K562 (cell line): ENCODE measurements at regions not wholly inside any gene's neighbourhood (a gene's known extent, or its start where the extent isn't known, plus 50 kb on each side); places are given as distances from the start of the nearest gene placed in this dataset.

ENCODE experiments used
- ATAC-seq: fragments of 200-7000 bp; cut with Tn5 transposase; 3 replicates; pipeline ENCODE4 v1.9.1; 2020; ENCODE audit warnings: moderate library complexity
- BruUV-seq: library from RNA; stranded (reverse); fragments of 400-500 nt; replicated peaks from 2 replicates; lab custom pipeline; 2021; lab: Mats Ljungman, UMichigan
- CTCF ChIA-PET: fragments of 300-600 bp; formaldehyde crosslinking; extraction: SDS; loops from one replicate; lab custom pipeline; 2021; ENCODE audit warnings: low intra/inter-chr PET ratio; lab: Yijun Ruan, JAX
- POLR2A ChIA-PET: fragments of 300-600, 350-650 bp; sonication (Branson Sonifier 250); formaldehyde crosslinking; extraction: SDS; loops from one replicate; lab custom pipeline; 2021; ENCODE audit warnings: antibody characterized with exemption, inconsistent platforms; lab: Yijun Ruan, JAX
- DNase-seq, 4 experiments: peaks; one replicate each; pipeline versions ENCODE4 v3.0.0 to v3.0.0-alpha.2; 2011 to 2018; ENCODE audit warnings: low spot score in 3 of 4, mixed read lengths in 3 of 4; ENCODE audit errors: extremely low read depth in 1 of 4
- FAIRE-seq: peaks from 2 replicates; lab custom pipeline; 2011; peaks lifted over from hg19 to GRCh38; lab: Jason Lieb, UNC
- H2AFZ ChIP-seq: 2 replicates; pipeline ENCODE4 v1.6.0; 2011; ENCODE audit warnings: low read depth, low read length, control low read depth, inconsistent platforms
- H3K27ac ChIP-seq: fragments of 200-600 bp; 3 replicates; pipeline ENCODE4 v1.8.0; 2011; ENCODE audit warnings: low read depth, mild to moderate bottlenecking, control low read depth, inconsistent platforms, low read length, moderate library complexity, mixed read lengths; ENCODE audit errors: extremely low read depth
- H3K27me3 ChIP-seq, 2 experiments: fragments of 300-600 bp in 1 of 2; 2 replicates in 1 of 2; 3 replicates in 1 of 2; pipeline versions ENCODE4 v1.6.0 to v1.8.0; 2011; ENCODE audit warnings: inconsistent platforms in 2 of 2, low read length in 2 of 2, mild to moderate bottlenecking in 1 of 2, mixed read lengths in 1 of 2, moderate library complexity in 1 of 2; ENCODE audit not compliant: control insufficient read depth in 2 of 2, insufficient read depth in 2 of 2
- H3K36me3 ChIP-seq: fragments of 300-600 bp; 3 replicates; pipeline ENCODE4 v1.8.0; 2011; ENCODE audit warnings: mild to moderate bottlenecking, low read length, inconsistent platforms; ENCODE audit not compliant: control insufficient read depth, insufficient read depth
- H3K4me1 ChIP-seq, 2 experiments: fragments of 200-600 bp in 1 of 2; replicated peaks in 1 of 2; 2 replicates in 1 of 2; 3 replicates in 1 of 2; pipeline versions ENCODE4 v1.5.1 to v1.8.0; 2011; ENCODE audit warnings: inconsistent platforms in 2 of 2, low read length in 2 of 2, mild to moderate bottlenecking in 1 of 2, mixed read lengths in 1 of 2, moderate library complexity in 1 of 2; ENCODE audit not compliant: control insufficient read depth in 2 of 2, insufficient read depth in 2 of 2
- H3K4me2 ChIP-seq: 2 replicates; pipeline ENCODE4 v1.6.1; 2011; ENCODE audit warnings: low read length, control low read depth, inconsistent platforms, mixed read lengths; ENCODE audit not compliant: insufficient read depth
- H3K4me3 ChIP-seq: fragments of 200-600 bp; sonication (generic), shearing (Covaris generic); 2 replicates; pipeline ENCODE4 v1.5.1; 2016; ENCODE audit warnings: control low read depth, inconsistent platforms
- H3K79me2 ChIP-seq: fragments of 200-600 bp; 3 replicates; pipeline ENCODE4 v1.8.0; 2011; ENCODE audit warnings: low read length, inconsistent platforms; ENCODE audit not compliant: control insufficient read depth, insufficient read depth
- H3K9ac ChIP-seq, 2 experiments: 2 replicates each; pipeline versions ENCODE4 v1.6.0 to v1.6.1; 2011; ENCODE audit warnings: low read depth in 2 of 2, low read length in 2 of 2, control low read depth in 1 of 2, inconsistent platforms in 1 of 2, mild to moderate bottlenecking in 1 of 2, mixed read lengths in 1 of 2; ENCODE audit not compliant: insufficient read depth in 1 of 2
- H3K9me1 ChIP-seq: one replicate; pipeline ENCODE4 v1.6.0; 2011; ENCODE audit warnings: inconsistent platforms, mild to moderate bottlenecking, low read length, moderate library complexity; ENCODE audit not compliant: control insufficient read depth, insufficient read depth
- H3K9me3 ChIP-seq: replicated peaks from 2 replicates; pipeline ENCODE4 v1.5.1; 2011; ENCODE audit warnings: low read depth, low read length, inconsistent platforms; ENCODE audit not compliant: control insufficient read depth, insufficient read depth
- H4K20me1 ChIP-seq: replicated peaks from 2 replicates; pipeline ENCODE4 v1.6.1; 2011; ENCODE audit warnings: low read length, inconsistent platforms, mixed read lengths; ENCODE audit not compliant: control insufficient read depth, insufficient read depth
- KAT7 ChIP-seq: sonication (generic); formaldehyde crosslinking; IDR thresholded peaks from 2 replicates; pipeline ENCODE4 v1.8.0; 2022; ENCODE audit warnings: missing genetic modification reagents, mild to moderate bottlenecking, borderline replicate concordance
- MCM2 ChIP-seq: fragments of 450-650 bp; IDR thresholded peaks from 2 replicates; pipeline ENCODE4 v1.6.1; 2017; ENCODE audit warnings: low read depth, mild to moderate bottlenecking
- MEF2A ChIP-seq: IDR thresholded peaks from 2 replicates; pipeline ENCODE4 v1.6.1; 2011; ENCODE audit warnings: low read depth, mild to moderate bottlenecking, low read length, moderate library complexity; ENCODE audit not compliant: control insufficient read depth
- POLR2H ChIP-seq: IDR thresholded peaks from 2 replicates; pipeline ENCODE4 v1.6.1; 2016; ENCODE audit warnings: missing genetic modification characterization, low read depth, mild to moderate bottlenecking, control low read depth, missing compliant biosample characterization, moderate library complexity
- SAFB ChIP-seq: fragments of 200-400 bp; formaldehyde crosslinking; IDR thresholded peaks from 2 replicates; pipeline ENCODE4 v1.6.1; 2017; ENCODE audit warnings: low read depth, low read length, borderline replicate concordance
- ZNF408 ChIP-seq: fragments of 250-450 bp; sonication (Bioruptor Pico); IDR thresholded peaks from 2 replicates; pipeline ENCODE4 v1.4.0; 2020; ENCODE audit warnings: low read depth, mild to moderate bottlenecking, moderate library complexity
- ZNF431 ChIP-seq: sonication (generic); formaldehyde crosslinking; IDR thresholded peaks from 2 replicates; pipeline ENCODE4 v1.8.0; 2022; ENCODE audit warnings: mild to moderate bottlenecking, missing genetic modification reagents
- ZNF75A ChIP-seq: fragments of 450-650 bp; formaldehyde crosslinking; IDR thresholded peaks from 2 replicates; pipeline ENCODE4 v1.4.0; 2020; ENCODE audit warnings: mild to moderate bottlenecking
- ZSCAN29 ChIP-seq: fragments of 450-650 bp; IDR thresholded peaks from 2 replicates; pipeline ENCODE4 v1.6.1; 2017
- WGBS: fragments of 100-300 bp; shearing (Covaris generic); methylation state at CpG from one replicate; pipeline ENCODE4 v1.1.6; 2016; ENCODE audit warnings: low coverage, mixed read lengths; ENCODE audit not compliant: insufficient coverage; ENCODE audit errors: missing lambda C conversion rate; 5-methylcytosine and 5-hydroxymethylcytosine counted together
- in situ Hi-C: fragments of 300-500 bp; cut with MboI; formaldehyde crosslinking; loops from 4 replicates; pipeline ENCODE4 v1.15.0; 2018; ENCODE audit warnings: inconsistent platforms, mixed read lengths
- intact Hi-C: fragments of 100-400 bp; cut with micrococcal nuclease; formaldehyde crosslinking; loops from 2 replicates; pipeline ENCODE4 v1.14.2; 2022
- TF ChIP-seq, protein P1 (sequence below): fragments of 450-650 bp; IDR thresholded peaks from 2 replicates; pipeline ENCODE4 v1.6.1; 2018; ENCODE audit not compliant: partially characterized antibody
- TF ChIP-seq, protein P2 (sequence below): IDR thresholded peaks from 2 replicates; pipeline ENCODE4 v1.6.1; 2014; ENCODE audit warnings: antibody characterized with exemption
- TF ChIP-seq, protein P3 (sequence below): sonication (generic); formaldehyde crosslinking; IDR thresholded peaks from 2 replicates; pipeline ENCODE4 v1.8.1; 2023; ENCODE audit warnings: mild to moderate bottlenecking, missing genetic modification reagents
- TF ChIP-seq, protein P4 (sequence below): fragments of 250-450 bp; sonication (Bioruptor Pico); IDR thresholded peaks from 2 replicates; pipeline ENCODE4 v1.8.0; 2021; ENCODE audit warnings: mild to moderate bottlenecking, moderate library complexity
- TF ChIP-seq, protein P5 (sequence below): sonication (generic); formaldehyde crosslinking; IDR thresholded peaks from 2 replicates; pipeline ENCODE4 v1.8.0; 2022; ENCODE audit warnings: missing genetic modification reagents, mild to moderate bottlenecking, moderate library complexity, borderline replicate concordance

DNA sequence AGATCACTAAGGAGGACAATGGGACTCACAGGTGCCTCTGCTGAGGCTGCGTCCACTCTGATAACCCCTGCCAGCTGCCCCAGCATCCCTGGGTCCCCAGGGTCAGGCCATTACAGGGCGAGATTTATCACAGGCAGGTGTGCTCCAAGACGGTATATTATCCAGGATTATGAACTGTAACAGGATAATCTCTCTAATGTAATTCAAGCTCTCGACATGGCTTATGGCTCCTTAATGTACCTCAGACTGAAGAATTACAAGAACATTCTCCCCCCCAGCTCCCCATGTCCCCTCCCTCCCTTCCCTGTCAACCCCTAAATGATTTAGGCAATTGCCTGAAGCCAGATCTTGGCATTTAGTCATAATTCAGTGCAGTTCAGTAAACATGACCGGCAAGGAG, 86.8 kb downstream of the NCR2 start:
- in situ Hi-C loops (no loop called here), intact Hi-C loops (no loop called here)
- Histone ChIP-seq H4K20me1 (peaks cover 9% of the 10 kb centered on the region), H3K4me3 (no peak overlapping the region), H3K27me3 (peaks cover 27 to 56% of the 10 kb centered on the region in 2 experiments), H3K4me1 (no peaks in the 10 kb centered on the region), H3K9ac (no peak overlapping the region), H3K4me2 (no peak overlapping the region), H3K9me1 (no peaks in the 10 kb centered on the region), H3K9me3 (no peaks in the 10 kb centered on the region), H3K27ac (no peak overlapping the region), H3K79me2 (no peaks in the 10 kb centered on the region), H2AFZ (no peak overlapping the region), H3K36me3 (no peaks in the 10 kb centered on the region)
- ChIA-PET POLR2A (interaction anchor here (0.6 to 1.7 kb wide), 4 partner anchors 12 to 212 kb away, joined by 3 to 5 read pairs (median 4); no protein-coding TSS in a partner anchor), CTCF (no interaction called here)
- no TSS peak for BruUV-seq
- WGBS, result 0% methylated on average over 5 of the region's 5 CpGs
- no peak for FAIRE-seq
- no peak for DNase-seq
- no peak for ATAC-seq
- no peak for TF ChIP-seq MCM2
- no peak for TF ChIP-seq POLR2H (tag)
- no peak for TF ChIP-seq ZSCAN29
- TF ChIP-seq ZNF75A (CRISPR knock-in tag), result no peak
- TF ChIP-seq, protein P1, sequence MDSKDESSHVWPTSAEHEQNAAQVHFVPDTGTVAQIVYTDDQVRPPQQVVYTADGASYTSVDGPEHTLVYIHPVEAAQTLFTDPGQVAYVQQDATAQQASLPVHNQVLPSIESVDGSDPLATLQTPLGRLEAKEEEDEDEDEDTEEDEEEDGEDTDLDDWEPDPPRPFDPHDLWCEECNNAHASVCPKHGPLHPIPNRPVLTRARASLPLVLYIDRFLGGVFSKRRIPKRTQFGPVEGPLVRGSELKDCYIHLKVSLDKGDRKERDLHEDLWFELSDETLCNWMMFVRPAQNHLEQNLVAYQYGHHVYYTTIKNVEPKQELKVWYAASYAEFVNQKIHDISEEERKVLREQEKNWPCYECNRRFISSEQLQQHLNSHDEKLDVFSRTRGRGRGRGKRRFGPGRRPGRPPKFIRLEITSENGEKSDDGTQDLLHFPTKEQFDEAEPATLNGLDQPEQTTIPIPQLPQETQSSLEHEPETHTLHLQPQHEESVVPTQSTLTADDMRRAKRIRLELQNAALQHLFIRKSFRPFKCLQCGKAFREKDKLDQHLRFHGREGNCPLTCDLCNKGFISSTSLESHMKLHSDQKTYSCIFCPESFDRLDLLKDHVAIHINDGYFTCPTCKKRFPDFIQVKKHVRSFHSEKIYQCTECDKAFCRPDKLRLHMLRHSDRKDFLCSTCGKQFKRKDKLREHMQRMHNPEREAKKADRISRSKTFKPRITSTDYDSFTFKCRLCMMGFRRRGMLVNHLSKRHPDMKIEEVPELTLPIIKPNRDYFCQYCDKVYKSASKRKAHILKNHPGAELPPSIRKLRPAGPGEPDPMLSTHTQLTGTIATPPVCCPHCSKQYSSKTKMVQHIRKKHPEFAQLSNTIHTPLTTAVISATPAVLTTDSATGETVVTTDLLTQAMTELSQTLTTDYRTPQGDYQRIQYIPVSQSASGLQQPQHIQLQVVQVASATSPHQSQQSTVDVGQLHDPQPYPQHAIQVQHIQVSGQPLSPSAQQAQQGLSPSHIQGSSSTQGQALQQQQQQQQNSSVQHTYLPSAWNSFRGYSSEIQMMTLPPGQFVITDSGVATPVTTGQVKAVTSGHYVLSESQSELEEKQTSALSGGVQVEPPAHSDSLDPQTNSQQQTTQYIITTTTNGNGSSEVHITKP, result no peak
- TF ChIP-seq, protein P2, sequence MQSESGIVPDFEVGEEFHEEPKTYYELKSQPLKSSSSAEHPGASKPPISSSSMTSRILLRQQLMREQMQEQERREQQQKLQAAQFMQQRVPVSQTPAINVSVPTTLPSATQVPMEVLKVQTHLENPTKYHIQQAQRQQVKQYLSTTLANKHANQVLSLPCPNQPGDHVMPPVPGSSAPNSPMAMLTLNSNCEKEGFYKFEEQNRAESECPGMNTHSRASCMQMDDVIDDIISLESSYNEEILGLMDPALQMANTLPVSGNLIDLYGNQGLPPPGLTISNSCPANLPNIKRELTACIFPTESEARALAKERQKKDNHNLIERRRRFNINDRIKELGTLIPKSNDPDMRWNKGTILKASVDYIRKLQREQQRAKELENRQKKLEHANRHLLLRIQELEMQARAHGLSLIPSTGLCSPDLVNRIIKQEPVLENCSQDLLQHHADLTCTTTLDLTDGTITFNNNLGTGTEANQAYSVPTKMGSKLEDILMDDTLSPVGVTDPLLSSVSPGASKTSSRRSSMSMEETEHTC, result no peak
- no peak for TF ChIP-seq ZNF408 (CRISPR knock-in tag)
- TF ChIP-seq ZNF431 (CRISPR knock-in tag), result no peak
- TF ChIP-seq KAT7, result no peak
- TF ChIP-seq, protein P3, sequence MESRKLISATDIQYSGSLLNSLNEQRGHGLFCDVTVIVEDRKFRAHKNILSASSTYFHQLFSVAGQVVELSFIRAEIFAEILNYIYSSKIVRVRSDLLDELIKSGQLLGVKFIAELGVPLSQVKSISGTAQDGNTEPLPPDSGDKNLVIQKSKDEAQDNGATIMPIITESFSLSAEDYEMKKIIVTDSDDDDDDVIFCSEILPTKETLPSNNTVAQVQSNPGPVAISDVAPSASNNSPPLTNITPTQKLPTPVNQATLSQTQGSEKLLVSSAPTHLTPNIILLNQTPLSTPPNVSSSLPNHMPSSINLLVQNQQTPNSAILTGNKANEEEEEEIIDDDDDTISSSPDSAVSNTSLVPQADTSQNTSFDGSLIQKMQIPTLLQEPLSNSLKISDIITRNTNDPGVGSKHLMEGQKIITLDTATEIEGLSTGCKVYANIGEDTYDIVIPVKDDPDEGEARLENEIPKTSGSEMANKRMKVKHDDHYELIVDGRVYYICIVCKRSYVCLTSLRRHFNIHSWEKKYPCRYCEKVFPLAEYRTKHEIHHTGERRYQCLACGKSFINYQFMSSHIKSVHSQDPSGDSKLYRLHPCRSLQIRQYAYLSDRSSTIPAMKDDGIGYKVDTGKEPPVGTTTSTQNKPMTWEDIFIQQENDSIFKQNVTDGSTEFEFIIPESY (CRISPR knock-in tag), result no peak
- TF ChIP-seq, protein P4, sequence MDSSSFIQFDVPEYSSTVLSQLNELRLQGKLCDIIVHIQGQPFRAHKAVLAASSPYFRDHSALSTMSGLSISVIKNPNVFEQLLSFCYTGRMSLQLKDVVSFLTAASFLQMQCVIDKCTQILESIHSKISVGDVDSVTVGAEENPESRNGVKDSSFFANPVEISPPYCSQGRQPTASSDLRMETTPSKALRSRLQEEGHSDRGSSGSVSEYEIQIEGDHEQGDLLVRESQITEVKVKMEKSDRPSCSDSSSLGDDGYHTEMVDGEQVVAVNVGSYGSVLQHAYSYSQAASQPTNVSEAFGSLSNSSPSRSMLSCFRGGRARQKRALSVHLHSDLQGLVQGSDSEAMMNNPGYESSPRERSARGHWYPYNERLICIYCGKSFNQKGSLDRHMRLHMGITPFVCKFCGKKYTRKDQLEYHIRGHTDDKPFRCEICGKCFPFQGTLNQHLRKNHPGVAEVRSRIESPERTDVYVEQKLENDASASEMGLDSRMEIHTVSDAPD (CRISPR knock-in tag), result no peak
- TF ChIP-seq SAFB, result no peak
- TF ChIP-seq, protein P5, sequence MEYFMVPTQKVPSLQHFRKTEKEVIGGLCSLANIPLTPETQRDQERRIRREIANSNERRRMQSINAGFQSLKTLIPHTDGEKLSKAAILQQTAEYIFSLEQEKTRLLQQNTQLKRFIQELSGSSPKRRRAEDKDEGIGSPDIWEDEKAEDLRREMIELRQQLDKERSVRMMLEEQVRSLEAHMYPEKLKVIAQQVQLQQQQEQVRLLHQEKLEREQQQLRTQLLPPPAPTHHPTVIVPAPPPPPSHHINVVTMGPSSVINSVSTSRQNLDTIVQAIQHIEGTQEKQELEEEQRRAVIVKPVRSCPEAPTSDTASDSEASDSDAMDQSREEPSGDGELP (CRISPR knock-in tag), result no peak
- TF ChIP-seq MEF2A, result no peak
